ENCODE measurements at regions not wholly inside any gene's neighbourhood (a gene's known extent, or its start where the extent isn't known, plus 50 kb on each side); places are given as distances from the start of the nearest gene placed in this dataset.

GRCh38 chr4:111274486-111274885, 651.6 kb upstream of the PITX2 start:
- Histone ChIP-seq H2AFZ (replicated peaks; ENCODE audit: low read length, poor library complexity) (no peak overlapping the region), H3K27me3 (ENCODE audit: control insufficient read depth, insufficient read depth, low read length) (no peaks in the 10 kb centered on the region), H2BK120ac (ENCODE audit: low read depth, low read length) (no peak overlapping the region), H2BK15ac (ENCODE audit: low read depth, low read length) (no peak overlapping the region), H3K4ac (ENCODE audit: low read depth, low read length) (no peak overlapping the region), H4K20me1 (ENCODE audit: insufficient read depth, low read length) (no peaks in the 10 kb centered on the region), H4K91ac (ENCODE audit: insufficient read depth, low read depth, low read length) (no peak overlapping the region), H3K9me1 (ENCODE audit: insufficient read depth, low read length) (no peaks in the 10 kb centered on the region), H3K4me1 (ENCODE audit: control insufficient read depth, insufficient read depth, low read length) (no peaks in the 10 kb centered on the region), H3K9me3 (ENCODE audit: control insufficient read depth, insufficient read depth, low read length) (no peaks in the 10 kb centered on the region), H3K56ac (ENCODE audit: extremely low read depth, insufficient read depth, low read length) (no peak overlapping the region), H4K8ac (ENCODE audit: low read depth in 2 of 2, low read length in 2 of 2) (no peak overlapping the region), H3K36me3 (ENCODE audit: control insufficient read depth, insufficient read depth, low read length) (no peaks in the 10 kb centered on the region), H2AK9ac (replicated peaks; ENCODE audit: low read depth, low read length, poor library complexity) (no peak overlapping the region), H3K27ac (ENCODE audit: insufficient read depth, low read length) (no peak overlapping the region), H2AK5ac (ENCODE audit: low read depth, low read length) (no peak overlapping the region), H3K4me3 (ENCODE audit: insufficient read depth, low read depth, low read length) (no peak overlapping the region), H3K9ac (ENCODE audit: low read depth, low read length) (no peak overlapping the region), H2BK5ac (ENCODE audit: low read depth, low read length, poor library complexity, severe bottlenecking) (no peak overlapping the region), H3K4me2 (ENCODE audit: low read depth, low read length) (no peak overlapping the region), H2BK20ac (ENCODE audit: low read depth, low read length) (no peak overlapping the region), H3K14ac (replicated peaks; ENCODE audit: low read depth, low read length) (no peak overlapping the region), H3K79me1 (ENCODE audit: low read depth in 1 of 2, low read length in 2 of 2) (no peaks in the 10 kb centered on the region), H3K18ac (ENCODE audit: low read depth, low read length) (no peak overlapping the region), H3K23ac (ENCODE audit: low read depth, low read length) (no peak overlapping the region), H4K5ac (ENCODE audit: low read depth, low read length) (no peak overlapping the region)
- intact Hi-C loops (cut with micrococcal nuclease) (no loop called here), in situ Hi-C loops (cut with MboI; ENCODE audit: low sequenced_read_pairs) (no loop called here), dilution Hi-C loops (cut with HindIII; ENCODE audit: low sequenced_read_pairs, unreplicated experiment) (no loop called here)
- no peak for ATAC-seq (ENCODE audit: low read depth)
- TF ChIP-seq MXI1 (IDR thresholded peaks at IDR 0.05; ENCODE audit: borderline replicate concordance, low read depth, low read length) (no peak), MAFK (IDR thresholded peaks at IDR 0.05; ENCODE audit: low read depth, low read length) (no peak), FOS (IDR thresholded peaks at IDR 0.05; ENCODE audit: low read depth, low read length) (no peak), SMC3 (IDR thresholded peaks at IDR 0.05; ENCODE audit: low read depth, low read length) (no peak), NFE2L2 (IDR thresholded peaks at IDR 0.05; ENCODE audit: low read depth, low read length) (no peak), MAZ (IDR thresholded peaks at IDR 0.05; ENCODE audit: borderline replicate concordance, low read depth, low read length) (no peak), BHLHE40 (IDR thresholded peaks at IDR 0.05; ENCODE audit: low read depth, low read length) (no peak), CEBPB (IDR thresholded peaks at IDR 0.05; ENCODE audit: low read depth, low read length) (no peak)
- no CpG with 5 or more reads among the region's 6 CpGs for WGBS, 2 experiments (ENCODE audit: extremely low coverage in 2 of 2, insufficient read length in 1 of 2)
- no peak for DNase-seq
- BruUV-seq (replicated peaks): no TSS peak
- ChIA-PET CTCF (interaction anchor here (1.1 kb wide), 1 partner anchor 643 kb away, joined by 3 read pairs; no protein-coding TSS in a partner anchor), POLR2A (ENCODE audit: unreplicated experiment) (no interaction called here)

Measured in IMR-90 (cell line).